SU-DHL-6 (cell line): ENCODE measurements at regions not wholly inside any gene's neighbourhood (a gene's known extent, or its start where the extent isn't known, plus 50 kb on each side); places are given as distances from the start of the nearest gene placed in this dataset.

Source experiments
- H2AFZ ChIP-seq: fragments of 200-600 bp; sonication (generic); 2 replicates; pipeline ENCODE4 v1.6.1; 2014; ENCODE audit warnings: low read depth, mild to moderate bottlenecking, moderate library complexity, mixed read lengths, antibody characterized with exemption, low read length; ENCODE audit not compliant: severe bottlenecking
- H3F3A ChIP-seq: fragments of 200-600 bp; shearing (Covaris generic); 2 replicates; pipeline ENCODE4 v1.6.0; 2016; ENCODE audit warnings: antibody characterized with exemption, mild to moderate bottlenecking; ENCODE audit not compliant: insufficient read depth
- H3K27ac ChIP-seq: fragments of 200-600 bp; sonication (generic); 2 replicates; pipeline ENCODE4 v1.5.1; 2016; ENCODE audit warnings: low read depth, mild to moderate bottlenecking, low read length, moderate library complexity, mixed read lengths
- H3K27me3 ChIP-seq: fragments of 200-600 bp; sonication (generic), shearing (Covaris generic); 2 replicates; pipeline ENCODE4 v1.6.0; 2014; ENCODE audit warnings: mild to moderate bottlenecking, low read length
- H3K36me3 ChIP-seq: fragments of 200-600 bp; sonication (generic); 2 replicates; pipeline ENCODE4 v1.6.1; 2014; ENCODE audit warnings: mild to moderate bottlenecking, low read length, mixed read lengths
- H3K4me2 ChIP-seq: fragments of 300-600, 200-600 bp; shearing (Covaris generic), sonication (generic); 2 replicates; pipeline ENCODE4 v1.6.0; 2014; ENCODE audit warnings: low read length, low read depth, mild to moderate bottlenecking; ENCODE audit not compliant: poor library complexity, severe bottlenecking
- H3K4me3 ChIP-seq: fragments of 200-600 bp; sonication (generic); 2 replicates; pipeline ENCODE4 v1.5.1; 2014; ENCODE audit warnings: antibody characterized with exemption, low read length, mild to moderate bottlenecking, mixed read lengths; ENCODE audit not compliant: insufficient read depth, poor library complexity, severe bottlenecking
- H3K79me2 ChIP-seq: fragments of 200-600 bp; sonication (generic); 2 replicates; pipeline ENCODE4 v1.6.1; 2014; ENCODE audit warnings: mild to moderate bottlenecking, low read length, moderate library complexity; ENCODE audit not compliant: insufficient read depth
- H3K9ac ChIP-seq: fragments of 200-600 bp; sonication (generic); 2 replicates; pipeline ENCODE4 v1.7.0; 2014; ENCODE audit warnings: mild to moderate bottlenecking, low read length
- H3K9me2 ChIP-seq: fragments of 200-600 bp; sonication (generic); replicated peaks from 2 replicates; pipeline ENCODE4 v1.6.1; 2014; ENCODE audit warnings: low read length; ENCODE audit not compliant: insufficient read depth
- H3K9me3 ChIP-seq: fragments of 200-600 bp; sonication (generic); 2 replicates; pipeline ENCODE4 v1.6.1; 2014; ENCODE audit warnings: low read length, mixed read lengths; ENCODE audit not compliant: insufficient read depth
- H4K20me1 ChIP-seq: fragments of 200-600 bp; sonication (generic); 2 replicates; pipeline ENCODE4 v1.6.1; 2014; ENCODE audit warnings: low read depth, mild to moderate bottlenecking, antibody characterized with exemption, low read length, moderate library complexity, mixed read lengths
- EZH2phosphoT487 ChIP-seq: fragments of 200-600 bp; sonication (generic), shearing (Covaris generic); conservative IDR thresholded peaks from 2 replicates; pipeline ENCODE4 v1.6.1; 2018; ENCODE audit warnings: mild to moderate bottlenecking, antibody characterized with exemption, low read length, moderate library complexity, mixed read lengths
- TF ChIP-seq, protein P1 (sequence below): fragments of 200-600 bp; sonication (generic); IDR thresholded peaks from one replicate; pipeline ENCODE4 v1.5.1; 2017; ENCODE audit warnings: antibody characterized with exemption, mild to moderate bottlenecking, low read length, moderate library complexity; ENCODE audit not compliant: insufficient read depth, poor library complexity, severe bottlenecking

DNA sequence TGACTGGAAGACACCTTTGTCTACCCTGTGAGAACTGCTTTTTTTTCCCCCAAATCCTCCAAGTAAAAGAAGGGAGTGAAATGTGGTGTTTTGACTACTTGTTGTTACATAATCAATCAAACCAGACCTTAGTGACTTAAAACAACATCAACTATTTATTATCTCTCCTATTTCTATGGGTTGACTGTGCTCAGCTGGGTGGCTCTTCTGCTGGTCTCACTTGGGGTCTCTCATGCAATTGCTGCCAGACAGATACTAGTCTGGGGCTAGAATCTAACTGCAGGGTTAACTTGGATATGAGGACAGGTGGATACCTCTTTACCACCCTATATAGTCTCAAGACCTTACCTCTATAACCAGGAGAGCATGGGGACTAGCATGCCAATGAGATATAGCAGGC, 141.3 kb downstream of the SALL1 start:
- H3K9me3 ChIP-seq: no peaks in the 10 kb centered on the region
- H3K36me3 ChIP-seq: no peaks in the 10 kb centered on the region
- H3K4me2 ChIP-seq: no peak overlapping the region
- H3K79me2 ChIP-seq: no peaks in the 10 kb centered on the region
- no peaks in the 10 kb centered on the region for H3K27me3 ChIP-seq
- H3K27ac ChIP-seq: no peak overlapping the region
- H3K9me2 ChIP-seq: no peaks in the 10 kb centered on the region
- no peaks in the 10 kb centered on the region for H4K20me1 ChIP-seq
- TF ChIP-seq, protein P1, sequence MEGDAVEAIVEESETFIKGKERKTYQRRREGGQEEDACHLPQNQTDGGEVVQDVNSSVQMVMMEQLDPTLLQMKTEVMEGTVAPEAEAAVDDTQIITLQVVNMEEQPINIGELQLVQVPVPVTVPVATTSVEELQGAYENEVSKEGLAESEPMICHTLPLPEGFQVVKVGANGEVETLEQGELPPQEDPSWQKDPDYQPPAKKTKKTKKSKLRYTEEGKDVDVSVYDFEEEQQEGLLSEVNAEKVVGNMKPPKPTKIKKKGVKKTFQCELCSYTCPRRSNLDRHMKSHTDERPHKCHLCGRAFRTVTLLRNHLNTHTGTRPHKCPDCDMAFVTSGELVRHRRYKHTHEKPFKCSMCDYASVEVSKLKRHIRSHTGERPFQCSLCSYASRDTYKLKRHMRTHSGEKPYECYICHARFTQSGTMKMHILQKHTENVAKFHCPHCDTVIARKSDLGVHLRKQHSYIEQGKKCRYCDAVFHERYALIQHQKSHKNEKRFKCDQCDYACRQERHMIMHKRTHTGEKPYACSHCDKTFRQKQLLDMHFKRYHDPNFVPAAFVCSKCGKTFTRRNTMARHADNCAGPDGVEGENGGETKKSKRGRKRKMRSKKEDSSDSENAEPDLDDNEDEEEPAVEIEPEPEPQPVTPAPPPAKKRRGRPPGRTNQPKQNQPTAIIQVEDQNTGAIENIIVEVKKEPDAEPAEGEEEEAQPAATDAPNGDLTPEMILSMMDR: no peak
- no peak for TF ChIP-seq EZH2phosphoT487
- H2AFZ ChIP-seq: no peak overlapping the region
- H3K9ac ChIP-seq: no peak overlapping the region
- no peak overlapping the region for H3K4me3 ChIP-seq
- no peaks in the 10 kb centered on the region for H3F3A ChIP-seq

DNA sequence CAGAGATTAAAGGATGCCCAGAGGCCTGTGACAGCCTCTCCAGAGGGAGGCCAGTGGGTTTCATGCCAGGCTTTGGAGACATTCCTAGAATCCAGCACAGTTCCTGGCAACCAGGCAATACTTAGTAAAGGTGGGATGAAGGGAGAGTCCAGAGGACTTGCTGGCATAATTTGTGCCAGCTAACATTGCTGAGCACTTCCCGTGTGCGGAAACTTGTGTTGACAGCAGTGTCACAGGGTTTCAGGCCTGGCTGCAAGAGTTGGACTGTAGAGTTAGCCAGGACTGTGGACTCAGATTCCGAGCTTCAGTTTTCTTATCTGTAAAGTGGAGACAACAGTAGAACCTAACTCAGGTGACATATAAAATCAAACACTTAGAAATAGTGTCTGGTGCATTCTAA, 141.7 kb downstream of the SALL1 start:
- TF ChIP-seq, protein P1: no peak
- no peak for TF ChIP-seq EZH2phosphoT487

DNA sequence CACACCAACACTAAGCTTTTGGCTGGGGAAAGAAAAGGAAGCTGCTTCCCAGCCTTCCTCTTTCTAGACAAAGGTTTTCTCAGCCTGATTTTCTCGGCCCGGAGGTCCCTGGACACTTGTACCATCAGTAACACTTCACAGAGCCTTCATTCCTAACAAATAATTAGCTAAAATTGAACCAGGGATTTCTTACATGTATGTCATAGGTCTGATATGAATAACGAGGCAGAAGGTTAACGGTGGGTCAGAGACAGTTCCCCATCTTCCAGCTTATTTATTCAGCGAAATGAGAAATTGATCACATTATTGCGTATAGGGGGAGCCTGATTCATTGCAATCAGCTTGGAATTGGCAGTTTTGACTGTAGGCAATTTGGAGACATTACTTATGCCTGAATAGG, 142.5 kb downstream of the SALL1 start:
- TF ChIP-seq, protein P1: no peak
- TF ChIP-seq EZH2phosphoT487: no peak
- Histone ChIP-seq H3K79me2 (no peaks in the 10 kb centered on the region), H3K27me3 (no peaks in the 10 kb centered on the region), H3K4me2 (no peak overlapping the region), H3K4me3 (no peak overlapping the region), H2AFZ (no peak overlapping the region), H3K36me3 (no peaks in the 10 kb centered on the region), H4K20me1 (no peaks in the 10 kb centered on the region), H3K9me3 (no peaks in the 10 kb centered on the region), H3F3A (no peaks in the 10 kb centered on the region), H3K9ac (no peak overlapping the region), H3K9me2 (no peaks in the 10 kb centered on the region), H3K27ac (no peak overlapping the region)

More for the DNA sequence above, 141.7 kb downstream of the SALL1 start:
- Histone ChIP-seq H4K20me1 (no peaks in the 10 kb centered on the region), H2AFZ (no peak overlapping the region), H3K27me3 (no peaks in the 10 kb centered on the region), H3K79me2 (no peaks in the 10 kb centered on the region), H3K4me2 (no peak overlapping the region), H3K36me3 (no peaks in the 10 kb centered on the region), H3K9ac (no peak overlapping the region), H3K9me3 (no peaks in the 10 kb centered on the region), H3K4me3 (no peak overlapping the region), H3F3A (no peaks in the 10 kb centered on the region), H3K27ac (no peak overlapping the region), H3K9me2 (no peaks in the 10 kb centered on the region)

DNA sequence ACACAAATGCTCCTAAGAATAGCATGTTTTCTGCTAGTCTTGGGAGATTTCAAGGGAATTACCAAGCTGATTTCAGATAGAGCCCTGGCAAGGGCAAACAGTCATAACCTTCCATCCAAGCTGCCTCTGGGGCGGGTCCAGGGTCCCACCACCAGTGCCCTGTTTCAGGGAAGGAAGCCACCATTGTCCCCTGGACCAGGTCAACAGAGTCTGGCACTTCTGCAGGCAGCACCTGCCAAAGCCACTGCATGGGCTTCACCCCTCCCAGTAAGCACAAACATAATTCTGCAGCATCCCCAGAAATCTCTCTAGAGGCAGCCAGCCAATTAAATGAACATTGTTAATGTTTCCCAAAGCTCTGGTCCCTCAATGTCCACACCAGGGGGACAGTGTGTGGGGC, 143.0 kb downstream of the SALL1 start:
- Histone ChIP-seq H2AFZ (no peak overlapping the region), H3K4me2 (no peak overlapping the region), H3K79me2 (no peaks in the 10 kb centered on the region), H3K9me3 (no peaks in the 10 kb centered on the region), H3K4me3 (no peak overlapping the region), H3F3A (no peaks in the 10 kb centered on the region), H3K9ac (no peak overlapping the region), H3K27ac (no peak overlapping the region), H3K27me3 (no peaks in the 10 kb centered on the region), H4K20me1 (no peaks in the 10 kb centered on the region), H3K9me2 (no peaks in the 10 kb centered on the region), H3K36me3 (no peaks in the 10 kb centered on the region)
- TF ChIP-seq, protein P1: no peak
- TF ChIP-seq EZH2phosphoT487: no peak
